ENCODE measurements at regions not wholly inside any gene's neighbourhood (a gene's known extent, or its start where the extent isn't known, plus 50 kb on each side); places are given as distances from the start of the nearest gene placed in this dataset.
"Not testable (repeated sequence)": the region's sequence is repeated elsewhere in the genome, so short reads cannot be mapped to it uniquely, and the experiment has no call there.

- no peak for DNase-seq
These were observed 368.9 kb downstream of the BUD13 start for GRCh38 chr11:116403794-116404461.

- DNase-seq: no peak
These were observed 372.7 kb downstream of the BUD13 start for GRCh38 chr11:116400081-116400480.

- DNase-seq: no peak
These were observed 375.1 kb downstream of the BUD13 start for GRCh38 chr11:116397602-116398084.

- no peak for DNase-seq
These were observed 376.5 kb downstream of the BUD13 start for GRCh38 chr11:116396331-116396730.

- no peak for DNase-seq
These were observed 378.8 kb downstream of the BUD13 start for GRCh38 chr11:116394022-116394421.

- DNase-seq: no peak
These were observed 381.8 kb downstream of the BUD13 start for GRCh38 chr11:116390963-116391362.

- DNase-seq: no peak
These were observed 384.6 kb downstream of the BUD13 start for GRCh38 chr11:116388146-116388545.

- no peak for DNase-seq
These were observed 385.1 kb downstream of the BUD13 start for GRCh38 chr11:116387641-116388040.

GRCh38 chr11:116386118-116386699 lies 386.6 kb downstream of the BUD13 start:
- DNase-seq: no peak

- no peak for DNase-seq
These were observed 387.9 kb downstream of the BUD13 start for GRCh38 chr11:116384876-116385275.

- no peak for DNase-seq
These were observed 388.4 kb downstream of the BUD13 start for GRCh38 chr11:116384407-116384806.

GRCh38 chr11:116379185-116379828 lies 393.5 kb downstream of the BUD13 start:
- no peak for DNase-seq

GRCh38 chr11:116376547-116376946 lies 396.2 kb downstream of the BUD13 start:
- no peak for DNase-seq

- DNase-seq: no peak
These were observed 396.7 kb downstream of the BUD13 start for GRCh38 chr11:116376054-116376453.

GRCh38 chr11:116375221-116375620 lies 397.6 kb downstream of the BUD13 start:
- DNase-seq: no peak

GRCh38 chr11:116374085-116374484 lies 398.7 kb downstream of the BUD13 start:
- no peak for DNase-seq

- no peak for DNase-seq
These were observed 399.5 kb downstream of the BUD13 start for GRCh38 chr11:116373104-116373944.

GRCh38 chr11:116371146-116371545 lies 401.6 kb downstream of the BUD13 start:
- DNase-seq: no peak

GRCh38 chr11:116368784-116369183 lies 404.0 kb downstream of the BUD13 start:
- DNase-seq: no peak

GRCh38 chr11:116366980-116367645 lies 405.7 kb downstream of the BUD13 start:
- no peak for DNase-seq

GRCh38 chr11:116366451-116366850 lies 406.3 kb downstream of the BUD13 start:
- DNase-seq: no peak

GRCh38 chr11:116364925-116365324 lies 407.9 kb downstream of the BUD13 start:
- DNase-seq: not testable (repeated sequence)

GRCh38 chr11:116364348-116364747 lies 408.4 kb downstream of the BUD13 start:
- DNase-seq: no peak

Measured in activated T-cell treated with anti-CD3 and anti-CD28 coated beads for 4 hours (primary cell).